OCI-LY7 (cell line): ENCODE measurements at regions not wholly inside any gene's neighbourhood (a gene's known extent, or its start where the extent isn't known, plus 50 kb on each side); places are given as distances from the start of the nearest gene placed in this dataset.

Experiments
- BruUV-seq: library from RNA; stranded (reverse); fragments of 400-500 nt; replicated peaks from 2 replicates; lab custom pipeline; 2021; lab: Mats Ljungman, UMichigan
- CTCF ChIA-PET: fragments of 300-600 bp; sonication (Branson Sonifier 250); formaldehyde crosslinking; loops from one replicate; lab custom pipeline; 2022; ENCODE audit warnings: antibody characterized with exemption; ENCODE audit not compliant: unreplicated experiment; lab: Charles Lee
- POLR2A ChIA-PET: fragments of 300-600 bp; sonication (Branson Sonifier 250); formaldehyde crosslinking; loops from one replicate; lab custom pipeline; 2022; ENCODE audit warnings: antibody characterized with exemption; lab: Charles Lee
- DNase-seq: peaks from one replicate; pipeline ENCODE4 v3.0.0-alpha.2; 2015; ENCODE audit warnings: low spot score
- H2AFZ ChIP-seq: fragments of 200-600 bp; sonication (generic), shearing (Covaris generic); 2 replicates; pipeline ENCODE4 v1.6.1; 2014; ENCODE audit warnings: mild to moderate bottlenecking, antibody characterized with exemption, low read length, moderate library complexity
- H3K27ac ChIP-seq: fragments of 200-600 bp; sonication (generic); 2 replicates; pipeline ENCODE4 v1.5.1; 2014; ENCODE audit warnings: mixed run types, low read depth, mild to moderate bottlenecking, moderate library complexity, low read length, inconsistent platforms; ENCODE audit not compliant: poor library complexity, severe bottlenecking
- H3K36me3 ChIP-seq: fragments of 200-600 bp; sonication (generic); 2 replicates; pipeline ENCODE4 v1.6.1; 2014; ENCODE audit warnings: mild to moderate bottlenecking, antibody characterized with exemption, low read length, moderate library complexity, mixed read lengths; ENCODE audit not compliant: insufficient read depth
- H3K4me1 ChIP-seq: fragments of 200-600 bp; sonication (generic); 2 replicates; pipeline ENCODE4 v1.5.1; 2014; ENCODE audit warnings: mild to moderate bottlenecking, low read length; ENCODE audit not compliant: insufficient read depth, poor library complexity, severe bottlenecking
- H3K4me2 ChIP-seq: fragments of 200-600 bp; sonication (generic); 2 replicates; pipeline ENCODE4 v1.6.1; 2014; ENCODE audit warnings: mild to moderate bottlenecking, low read length
- H3K4me3 ChIP-seq: fragments of 200-600 bp; sonication (generic); 2 replicates; pipeline ENCODE4 v1.5.1; 2014; ENCODE audit warnings: mild to moderate bottlenecking, low read depth, low read length; ENCODE audit not compliant: poor library complexity, severe bottlenecking
- H3K79me2 ChIP-seq: fragments of 200-600 bp; sonication (generic); 2 replicates; pipeline ENCODE4 v1.6.1; 2016; ENCODE audit warnings: low read depth, mild to moderate bottlenecking, low read length, moderate library complexity, mixed read lengths; ENCODE audit not compliant: insufficient read depth
- H3K9me2 ChIP-seq: fragments of 200-600 bp; sonication (generic); 2 replicates; pipeline ENCODE4 v1.6.1; 2016; ENCODE audit warnings: mild to moderate bottlenecking, low read length, mixed read lengths; ENCODE audit not compliant: insufficient read depth
- H3K9me3 ChIP-seq: fragments of 200-600 bp; sonication (generic); 2 replicates; pipeline ENCODE4 v1.6.1; 2014; ENCODE audit warnings: mild to moderate bottlenecking, mixed run types, low read length, mixed read lengths
- H4K20me1 ChIP-seq: fragments of 200-600 bp; sonication (generic); 2 replicates; pipeline ENCODE4 v1.6.1; 2014; ENCODE audit warnings: mild to moderate bottlenecking, antibody characterized with exemption, low read length, moderate library complexity, mixed read lengths; ENCODE audit not compliant: insufficient read depth
- CTCF ChIP-seq: fragments of 200-600 bp; sonication (generic); conservative IDR thresholded peaks from 2 replicates; pipeline ENCODE4 v1.5.1; 2014; ENCODE audit warnings: mild to moderate bottlenecking, antibody characterized with exemption, low read length, moderate library complexity, mixed read lengths
- EZH2phosphoT487 ChIP-seq: fragments of 200-600 bp; sonication (generic); IDR thresholded peaks from 2 replicates; pipeline ENCODE4 v1.6.1; 2018; ENCODE audit warnings: low read depth, borderline replicate concordance, mild to moderate bottlenecking, mixed run types, antibody characterized with exemption, low read length, moderate library complexity, mixed read lengths
- intact Hi-C: fragments of 100-400 bp; cut with micrococcal nuclease; formaldehyde crosslinking; loops from one replicate; pipeline ENCODE4 v1.10.0; 2022; ENCODE audit not compliant: unreplicated experiment

DNA sequence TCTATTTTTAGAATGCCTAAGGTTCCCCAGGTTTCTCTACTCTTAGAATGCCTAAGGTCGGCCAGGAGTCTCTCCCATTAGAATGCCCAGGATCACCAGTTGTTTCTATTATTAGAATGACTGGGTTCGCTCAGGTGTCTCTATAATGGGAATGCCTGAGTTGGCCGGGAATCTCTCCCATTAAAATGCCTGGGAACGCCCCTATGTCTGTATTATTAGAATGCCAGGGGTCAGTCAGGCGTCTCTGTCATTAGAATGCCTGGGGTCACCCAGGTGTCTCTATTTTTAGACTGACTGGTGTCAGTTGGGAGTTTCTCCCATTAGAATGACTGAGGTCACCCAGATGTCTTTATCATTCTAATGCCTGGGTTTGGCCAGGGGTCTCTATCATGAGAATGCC, 2252.5 kb downstream of the TP53TG3F start:
- no peaks in the 10 kb centered on the region for H4K20me1 ChIP-seq
- intact Hi-C loops, result loop anchor here (10.0 kb wide), 1 partner anchor 57 kb away; no protein-coding TSS in a partner anchor
- POLR2A ChIA-PET, result no interaction called here
- CTCF ChIA-PET, result no interaction called here
- H3K36me3 ChIP-seq, result no peaks in the 10 kb centered on the region
- no peak for TF ChIP-seq EZH2phosphoT487
- no peak for TF ChIP-seq CTCF
- no peaks in the 10 kb centered on the region for H3K79me2 ChIP-seq
- peaks cover 17% of the 10 kb centered on the region; the same call in 1 of the 2 replicates for H3K9me3 ChIP-seq
- no peak overlapping the region for H3K4me2 ChIP-seq
- no peaks in the 10 kb centered on the region for H3K9me2 ChIP-seq
- H2AFZ ChIP-seq, result no peak overlapping the region
- H3K27ac ChIP-seq, result no peak overlapping the region
- no TSS peak for BruUV-seq
- no peaks in the 10 kb centered on the region for H3K4me1 ChIP-seq
- H3K4me3 ChIP-seq, result no peak overlapping the region
- no peak for DNase-seq

- no peak for DNase-seq
- no TSS peak for BruUV-seq
- no peaks in the 10 kb centered on the region for H3K79me2 ChIP-seq
- no peak overlapping the region for H3K4me3 ChIP-seq
- no peak for TF ChIP-seq CTCF
- ChIA-PET CTCF (no interaction called here), POLR2A (no interaction called here)
- intact Hi-C loops, result loop anchor here (10.0 kb wide), 1 partner anchor 59 kb away; no protein-coding TSS in a partner anchor
- H3K4me1 ChIP-seq, result no peaks in the 10 kb centered on the region
- H3K9me3 ChIP-seq, result peaks cover 2% of the 10 kb centered on the region; the same call in 1 of the 2 replicates
- no peaks in the 10 kb centered on the region for H4K20me1 ChIP-seq
- H3K4me2 ChIP-seq, result no peak overlapping the region
- no peak overlapping the region for H2AFZ ChIP-seq
- no peaks in the 10 kb centered on the region for H3K9me2 ChIP-seq
- H3K36me3 ChIP-seq, result no peaks in the 10 kb centered on the region
- no peak overlapping the region for H3K27ac ChIP-seq
Observed at GRCh38 chr16:35713762-35714650, 2254.6 kb downstream of the TP53TG3F start.

GRCh38 chr16:35714665-35715064, 2255.3 kb downstream of the TP53TG3F start:
- no peak overlapping the region for H2AFZ ChIP-seq
- CTCF ChIA-PET, result no interaction called here
- H3K79me2 ChIP-seq, result no peaks in the 10 kb centered on the region
- H3K27ac ChIP-seq, result no peak overlapping the region
- no peaks in the 10 kb centered on the region; the same call in 1 of the 2 replicates for H3K9me3 ChIP-seq
- BruUV-seq, result no TSS peak
- H3K4me1 ChIP-seq, result no peaks in the 10 kb centered on the region
- POLR2A ChIA-PET, result no interaction called here
- H3K4me2 ChIP-seq, result no peak overlapping the region
- H3K9me2 ChIP-seq, result no peaks in the 10 kb centered on the region
- TF ChIP-seq CTCF, result no peak
- no peak for TF ChIP-seq EZH2phosphoT487
- intact Hi-C loops, result loop anchor here (10.0 kb wide), 1 partner anchor 60 kb away; no protein-coding TSS in a partner anchor
- no peak for DNase-seq
- no peak overlapping the region for H3K4me3 ChIP-seq
- H3K36me3 ChIP-seq, result no peaks in the 10 kb centered on the region
- no peaks in the 10 kb centered on the region for H4K20me1 ChIP-seq
